H9 (cell line): ENCODE measurements at regions not wholly inside any gene's neighbourhood (a gene's known extent, or its start where the extent isn't known, plus 50 kb on each side); places are given as distances from the start of the nearest gene placed in this dataset.

Experiments
- DNase-seq: peaks from one replicate; pipeline ENCODE4 v3.0.0-alpha.2; 2017
- H2AFZ ChIP-seq: one replicate; pipeline ENCODE4 v1.6.1; 2013; ENCODE audit warnings: mild to moderate bottlenecking, low read length, control low read depth, moderate library complexity
- H2AK5ac ChIP-seq: 2 replicates; pipeline ENCODE4 v1.6.1; 2013; ENCODE audit warnings: low read length, control low read depth, mixed read lengths; ENCODE audit not compliant: insufficient read length
- H2BK120ac ChIP-seq: one replicate; pipeline ENCODE4 v1.6.1; 2013; ENCODE audit warnings: low read depth, mild to moderate bottlenecking, low read length, control low read depth, inconsistent platforms; ENCODE audit not compliant: poor library complexity, severe bottlenecking
- H2BK12ac ChIP-seq: 2 replicates; pipeline ENCODE4 v1.6.1; 2013; ENCODE audit warnings: low read length, control low read depth, mixed read lengths, low read depth; ENCODE audit not compliant: insufficient read length
- H2BK15ac ChIP-seq: 2 replicates; pipeline ENCODE4 v1.6.1; 2013; ENCODE audit warnings: low read depth, low read length, control low read depth
- H2BK20ac ChIP-seq: one replicate; pipeline ENCODE4 v1.6.1; 2013; ENCODE audit warnings: low read depth, mild to moderate bottlenecking, low read length, control low read depth, inconsistent platforms; ENCODE audit not compliant: poor library complexity, severe bottlenecking
- H2BK5ac ChIP-seq: 2 replicates; pipeline ENCODE4 v1.6.1; 2013; ENCODE audit warnings: low read length, control low read depth, mixed read lengths; ENCODE audit not compliant: insufficient read length
- H3K14ac ChIP-seq: 2 replicates; pipeline ENCODE4 v1.6.1; 2013; ENCODE audit warnings: low read length, control low read depth; ENCODE audit not compliant: insufficient read depth
- H3K18ac ChIP-seq: 2 replicates; pipeline ENCODE4 v1.6.1; 2013; ENCODE audit warnings: low read depth, mild to moderate bottlenecking, mixed read lengths, low read length, control low read depth; ENCODE audit not compliant: insufficient read length
- H3K23ac ChIP-seq: 2 replicates; pipeline ENCODE4 v1.6.1; 2013; ENCODE audit warnings: low read length, control low read depth, mixed read lengths, low read depth; ENCODE audit not compliant: insufficient read length
- H3K23me2 ChIP-seq: 2 replicates; pipeline ENCODE4 v1.6.1; 2013; ENCODE audit warnings: low read depth, mild to moderate bottlenecking, mixed read lengths, low read length, control low read depth; ENCODE audit not compliant: insufficient read length, poor library complexity, severe bottlenecking
- H3K27ac ChIP-seq: 2 replicates; pipeline ENCODE4 v1.5.1; 2013; ENCODE audit warnings: low read length, control low read depth, mixed read lengths, low read depth; ENCODE audit not compliant: insufficient read length
- H3K27me3 ChIP-seq: 2 replicates; pipeline ENCODE4 v1.6.1; 2013; ENCODE audit warnings: low read length, control low read depth, inconsistent platforms; ENCODE audit not compliant: insufficient read depth
- H3K4ac ChIP-seq: 2 replicates; pipeline ENCODE4 v1.6.1; 2013; ENCODE audit warnings: low read depth, mild to moderate bottlenecking, control low read depth, inconsistent platforms, low read length, moderate library complexity
- H3K4me1 ChIP-seq: 2 replicates; pipeline ENCODE4 v1.6.1; 2013; ENCODE audit warnings: low read length, control low read depth, inconsistent platforms; ENCODE audit not compliant: insufficient read depth
- H3K4me2 ChIP-seq: 2 replicates; pipeline ENCODE4 v1.6.1; 2013; ENCODE audit warnings: low read length, control low read depth, mixed read lengths; ENCODE audit not compliant: insufficient read length, insufficient read depth
- H3K56ac ChIP-seq: 2 replicates; pipeline ENCODE4 v1.6.1; 2013; ENCODE audit warnings: low read depth, mild to moderate bottlenecking, mixed read lengths, low read length, control low read depth; ENCODE audit not compliant: insufficient read length
- H3K79me1 ChIP-seq: 2 replicates; pipeline ENCODE4 v1.6.1; 2013; ENCODE audit warnings: low read depth, mild to moderate bottlenecking, moderate library complexity, low read length, control low read depth, inconsistent platforms; ENCODE audit not compliant: insufficient read depth, poor library complexity, severe bottlenecking
- H3K79me2 ChIP-seq: 2 replicates; pipeline ENCODE4 v1.6.1; 2013; ENCODE audit warnings: low read length, control low read depth, inconsistent platforms; ENCODE audit not compliant: insufficient read depth
- H3K9ac ChIP-seq: 2 replicates; pipeline ENCODE4 v1.6.1; 2013; ENCODE audit warnings: low read length, control low read depth, mixed read lengths; ENCODE audit not compliant: insufficient read length; ENCODE audit errors: extremely low read depth
- H3K9me3 ChIP-seq: one replicate; pipeline ENCODE4 v1.6.1; 2013; ENCODE audit warnings: low read depth, low read length, inconsistent platforms; ENCODE audit not compliant: control insufficient read depth
- H3T11ph ChIP-seq: one replicate; pipeline ENCODE4 v1.6.1; 2013; ENCODE audit warnings: mild to moderate bottlenecking, low read length, control low read depth, inconsistent platforms
- H4K20me1 ChIP-seq: one replicate; pipeline ENCODE4 v1.6.1; 2013; ENCODE audit not compliant: control insufficient read depth, insufficient read length, insufficient read depth
- H4K5ac ChIP-seq: 2 replicates; pipeline ENCODE4 v1.6.1; 2013; ENCODE audit warnings: low read depth, mild to moderate bottlenecking, mixed read lengths, low read length, control low read depth; ENCODE audit not compliant: insufficient read length
- H4K8ac ChIP-seq: replicated peaks from 2 replicates; pipeline ENCODE4 v1.6.1; 2013; ENCODE audit warnings: low read length, control low read depth, mixed read lengths, low read depth; ENCODE audit not compliant: insufficient read length
- H4K91ac ChIP-seq: 2 replicates; pipeline ENCODE4 v1.6.1; 2013; ENCODE audit warnings: low read depth, mild to moderate bottlenecking, moderate library complexity, mixed read lengths, low read length, control low read depth; ENCODE audit not compliant: insufficient read length
- H3K27ac Mint-ChIP-seq, 3 experiments: 2 replicates in 2 of 3; 3 replicates in 1 of 3; pipeline ENCODE4 v1.8.0; 2020 to 2021; ENCODE audit warnings: mixed read lengths in 3 of 3, mild to moderate bottlenecking in 1 of 3, moderate library complexity in 1 of 3
- H3K27me3 Mint-ChIP-seq: 2 replicates; pipeline ENCODE4 v1.8.0; 2021; ENCODE audit warnings: low read depth, mild to moderate bottlenecking, moderate library complexity, mixed read lengths
- H3K36me3 Mint-ChIP-seq, 3 experiments: 2 replicates in 2 of 3; 3 replicates in 1 of 3; pipeline ENCODE4 v1.8.0; 2020 to 2021; ENCODE audit warnings: low read depth in 3 of 3, mixed read lengths in 3 of 3; ENCODE audit not compliant: insufficient read depth in 1 of 3
- H3K4me1 Mint-ChIP-seq, 2 experiments: 2 replicates each; pipeline ENCODE4 v1.8.0; 2020; ENCODE audit warnings: mixed read lengths in 2 of 2
- H3K4me3 Mint-ChIP-seq, 2 experiments: 2 replicates in 1 of 2; 3 replicates in 1 of 2; pipeline ENCODE4 v1.8.0; 2020 to 2021; ENCODE audit warnings: mild to moderate bottlenecking in 2 of 2, mixed read lengths in 2 of 2, moderate library complexity in 1 of 2
- H3K9me3 Mint-ChIP-seq, 2 experiments: 2 replicates in 1 of 2; 3 replicates in 1 of 2; pipeline ENCODE4 v1.8.0; 2020; ENCODE audit warnings: mild to moderate bottlenecking in 2 of 2, mixed read lengths in 2 of 2, moderate library complexity in 1 of 2
- WGBS: extraction: QIAGEN DNeasy Blood & Tissue Kit; methylation state at CpG from one replicate; pipeline ENCODE4 v1.1.7; 2013; ENCODE audit warnings: missing lambda C conversion rate, low lambda C conversion rate, mixed read lengths; ENCODE audit not compliant: insufficient read length; ENCODE audit errors: extremely low coverage; 5-methylcytosine and 5-hydroxymethylcytosine counted together
- TF ChIP-seq, protein P1 (sequence below): fragments of 200-600 bp; sonication (generic); conservative IDR thresholded peaks from 3 replicates; pipeline ENCODE4 v1.8.0; 2021; ENCODE audit warnings: antibody characterized with exemption, mild to moderate bottlenecking

DNA sequence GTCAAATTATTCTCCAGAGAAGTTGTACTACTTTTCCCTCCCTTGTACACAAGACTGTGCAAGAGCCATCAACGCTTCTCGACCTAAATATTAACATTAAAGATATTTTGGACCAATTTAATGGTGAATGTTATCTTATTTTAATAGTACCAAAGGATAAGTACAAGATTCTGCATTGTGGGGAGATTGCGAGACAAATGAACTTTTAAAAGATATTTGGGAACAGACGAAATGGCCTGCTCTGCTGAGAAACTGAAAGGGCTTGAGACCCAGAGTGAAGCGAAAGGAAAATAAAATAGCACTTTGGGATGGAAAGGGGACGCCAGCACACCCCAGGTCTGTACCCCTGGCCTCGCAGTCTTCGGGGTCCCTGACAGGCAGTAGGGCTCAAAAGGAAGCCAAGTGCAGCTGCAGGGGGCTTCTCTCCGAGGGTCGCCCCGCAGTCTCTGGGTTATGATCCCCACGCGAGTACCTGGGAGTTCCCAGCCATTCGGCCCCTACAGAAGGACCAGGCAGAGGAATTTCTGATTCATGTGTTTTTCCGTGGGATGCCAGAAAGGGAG, 97.6 kb upstream of the VGLL3 start:
- H2BK120ac ChIP-seq, result no peak overlapping the region
- H4K5ac ChIP-seq, result no peak overlapping the region
- no peak overlapping the region for H4K8ac ChIP-seq
- H3K9me3 Mint-ChIP-seq, result peaks cover 3% of the 10 kb centered on the region in 2 experiments; a peak in 2 of 5 replicates
- WGBS, result no CpG with 5 or more reads among the region's 15 CpGs
- H3K27me3 Mint-ChIP-seq, result no peaks in the 10 kb centered on the region
- H3K56ac ChIP-seq, result no peak overlapping the region
- H2BK5ac ChIP-seq, result no peak overlapping the region
- H3K79me1 ChIP-seq, result no peaks in the 10 kb centered on the region
- H3K27ac Mint-ChIP-seq, result no peak overlapping the region
- no peak overlapping the region for H3T11ph ChIP-seq
- H3K23ac ChIP-seq, result no peak overlapping the region
- H2BK20ac ChIP-seq, result no peak overlapping the region
- H3K18ac ChIP-seq, result no peak overlapping the region
- H3K4me3 Mint-ChIP-seq, result no peak overlapping the region
- DNase-seq, result no peak
- H2BK15ac ChIP-seq, result no peak overlapping the region
- no peaks in the 10 kb centered on the region for H3K27me3 ChIP-seq
- H3K9me3 ChIP-seq, result no peaks in the 10 kb centered on the region
- no peaks in the 10 kb centered on the region for H3K23me2 ChIP-seq
- no peak overlapping the region for H2AFZ ChIP-seq
- no peak overlapping the region for H3K9ac ChIP-seq
- H3K79me2 ChIP-seq, result no peaks in the 10 kb centered on the region
- H3K4me1 Mint-ChIP-seq, result no peaks in the 10 kb centered on the region; a peak in 1 of 4 replicates
- TF ChIP-seq, protein P1, sequence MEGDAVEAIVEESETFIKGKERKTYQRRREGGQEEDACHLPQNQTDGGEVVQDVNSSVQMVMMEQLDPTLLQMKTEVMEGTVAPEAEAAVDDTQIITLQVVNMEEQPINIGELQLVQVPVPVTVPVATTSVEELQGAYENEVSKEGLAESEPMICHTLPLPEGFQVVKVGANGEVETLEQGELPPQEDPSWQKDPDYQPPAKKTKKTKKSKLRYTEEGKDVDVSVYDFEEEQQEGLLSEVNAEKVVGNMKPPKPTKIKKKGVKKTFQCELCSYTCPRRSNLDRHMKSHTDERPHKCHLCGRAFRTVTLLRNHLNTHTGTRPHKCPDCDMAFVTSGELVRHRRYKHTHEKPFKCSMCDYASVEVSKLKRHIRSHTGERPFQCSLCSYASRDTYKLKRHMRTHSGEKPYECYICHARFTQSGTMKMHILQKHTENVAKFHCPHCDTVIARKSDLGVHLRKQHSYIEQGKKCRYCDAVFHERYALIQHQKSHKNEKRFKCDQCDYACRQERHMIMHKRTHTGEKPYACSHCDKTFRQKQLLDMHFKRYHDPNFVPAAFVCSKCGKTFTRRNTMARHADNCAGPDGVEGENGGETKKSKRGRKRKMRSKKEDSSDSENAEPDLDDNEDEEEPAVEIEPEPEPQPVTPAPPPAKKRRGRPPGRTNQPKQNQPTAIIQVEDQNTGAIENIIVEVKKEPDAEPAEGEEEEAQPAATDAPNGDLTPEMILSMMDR, result no peak
- no peak overlapping the region for H3K27ac ChIP-seq
- H4K20me1 ChIP-seq, result no peaks in the 10 kb centered on the region
- no peak overlapping the region for H2BK12ac ChIP-seq
- H3K4me1 ChIP-seq, result no peaks in the 10 kb centered on the region
- H2AK5ac ChIP-seq, result no peak overlapping the region
- H4K91ac ChIP-seq, result no peak overlapping the region
- no peak overlapping the region for H3K14ac ChIP-seq
- no peaks in the 10 kb centered on the region; a peak in 1 of 7 replicates for H3K36me3 Mint-ChIP-seq
- no peak overlapping the region for H3K4ac ChIP-seq
- H3K4me2 ChIP-seq, result no peak overlapping the region
